Mesodermal cell (in vitro differentiated cells): ENCODE measurements at regions not wholly inside any gene's neighbourhood (a gene's known extent, or its start where the extent isn't known, plus 50 kb on each side); places are given as distances from the start of the nearest gene placed in this dataset.

Experiments used
- H3K27ac ChIP-seq: 2 replicates; pipeline ENCODE4 v1.7.0; 2013; ENCODE audit warnings: mild to moderate bottlenecking, low read depth, low read length, moderate library complexity; ENCODE audit not compliant: severe bottlenecking
- H3K36me3 ChIP-seq: 2 replicates; pipeline ENCODE4 v1.7.1; 2013; ENCODE audit warnings: mild to moderate bottlenecking, low read length, moderate library complexity; ENCODE audit not compliant: control insufficient read depth, insufficient read depth
- H3K4me1 ChIP-seq: one replicate; pipeline ENCODE4 v1.7.1; 2013; ENCODE audit warnings: mild to moderate bottlenecking, low read length; ENCODE audit not compliant: insufficient read depth, control insufficient read depth, poor library complexity, severe bottlenecking
- H3K4me3 ChIP-seq: 2 replicates; pipeline ENCODE4 v1.7.0; 2013; ENCODE audit warnings: low read length, control low read depth, mild to moderate bottlenecking; ENCODE audit not compliant: insufficient read depth, poor library complexity, severe bottlenecking; ENCODE audit errors: extremely low read depth
- H3K9me3 ChIP-seq: 2 replicates; pipeline ENCODE4 v1.7.1; 2013; ENCODE audit warnings: mild to moderate bottlenecking, low read length, moderate library complexity; ENCODE audit not compliant: control insufficient read depth
- WGBS, 2 experiments: methylation state at CpG; one replicate each; pipeline ENCODE4 v1.1.5; 2013; ENCODE audit warnings: missing lambda C conversion rate in 2 of 2; ENCODE audit not compliant: insufficient coverage in 2 of 2; 5-methylcytosine and 5-hydroxymethylcytosine counted together

- WGBS, 2 experiments, result 89 to 92% methylated on average over 5 of the region's 5 CpGs
- H3K36me3 ChIP-seq, result no peaks in the 10 kb centered on the region
- peaks cover 14% of the 10 kb centered on the region for H3K4me1 ChIP-seq
- no peak overlapping the region for H3K4me3 ChIP-seq
- H3K27ac ChIP-seq, result no peak overlapping the region
- no peaks in the 10 kb centered on the region for H3K9me3 ChIP-seq
Observed at GRCh38 chr13:112639521-112639920, 50.3 kb upstream of the ATP11A start.

- no peaks in the 10 kb centered on the region for H3K36me3 ChIP-seq
- H3K4me3 ChIP-seq, result no peak overlapping the region
- H3K27ac ChIP-seq, result no peak overlapping the region
- H3K4me1 ChIP-seq, result peaks cover 14% of the 10 kb centered on the region
- WGBS, 2 experiments, result 89 to 90% methylated on average over 3 to 7 of the region's 10 CpGs
- no peaks in the 10 kb centered on the region for H3K9me3 ChIP-seq
Observed at GRCh38 chr13:112638919-112639318, 50.9 kb upstream of the ATP11A start.

GRCh38 chr13:112638157-112638750, 50.3 kb upstream of the TUBGCP3 start:
- Histone ChIP-seq H3K4me3 (no peak overlapping the region), H3K27ac (peak overlapping the region; percentile 88), H3K9me3 (no peaks in the 10 kb centered on the region), H3K4me1 (peaks cover 14% of the 10 kb centered on the region), H3K36me3 (no peaks in the 10 kb centered on the region)
- 87 to 92% methylated on average over 21 to 24 of the region's 24 CpGs for WGBS, 2 experiments
